ENCODE measurements at regions not wholly inside any gene's neighbourhood (a gene's known extent, or its start where the extent isn't known, plus 50 kb on each side); places are given as distances from the start of the nearest gene placed in this dataset.
"Not testable (repeated sequence)": the region's sequence is repeated elsewhere in the genome, so short reads cannot be mapped to it uniquely, and the experiment has no call there.

DNA sequence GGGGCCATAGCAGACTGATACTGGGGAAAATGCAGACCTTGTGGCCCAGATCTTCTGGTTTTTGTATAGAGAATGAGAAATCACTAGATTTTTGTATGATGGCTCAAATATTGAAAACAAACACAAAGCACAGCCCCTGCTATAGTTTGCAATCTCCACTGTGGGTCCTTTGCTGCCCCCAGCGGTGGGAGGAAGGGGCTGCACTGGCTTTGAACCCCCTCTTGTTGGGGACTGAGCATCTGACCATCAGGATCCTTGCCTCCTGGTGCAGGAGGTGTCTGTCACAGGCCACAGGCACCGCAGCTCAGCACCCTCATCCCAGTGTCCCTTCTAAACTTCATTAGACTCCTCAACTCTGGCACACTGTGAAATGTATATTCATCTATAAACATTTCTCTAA is 252.3 kb downstream of the BCL2L11 start:
- not testable (repeated sequence) for DNase-seq

DNA sequence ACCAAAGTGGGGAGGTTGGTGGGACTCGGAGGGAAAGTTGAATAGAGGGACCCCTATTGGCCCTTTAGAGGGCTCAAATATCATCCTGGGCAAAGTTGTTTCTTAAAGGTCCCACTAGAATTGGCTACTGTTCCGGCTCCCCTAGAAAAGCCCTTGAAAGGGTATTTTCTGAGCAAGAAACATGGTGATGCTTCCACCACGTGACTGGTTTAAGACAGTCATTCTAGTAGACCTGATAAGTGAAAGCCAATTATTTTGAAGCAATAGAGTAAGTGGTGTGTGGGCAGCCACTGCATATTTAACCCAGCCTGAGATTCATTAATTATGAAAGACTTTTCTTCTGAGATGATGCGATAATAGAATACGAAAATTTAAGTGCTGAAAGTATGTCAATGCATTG is 253.3 kb downstream of the BCL2L11 start:
- DNase-seq = not testable (repeated sequence)

DNA sequence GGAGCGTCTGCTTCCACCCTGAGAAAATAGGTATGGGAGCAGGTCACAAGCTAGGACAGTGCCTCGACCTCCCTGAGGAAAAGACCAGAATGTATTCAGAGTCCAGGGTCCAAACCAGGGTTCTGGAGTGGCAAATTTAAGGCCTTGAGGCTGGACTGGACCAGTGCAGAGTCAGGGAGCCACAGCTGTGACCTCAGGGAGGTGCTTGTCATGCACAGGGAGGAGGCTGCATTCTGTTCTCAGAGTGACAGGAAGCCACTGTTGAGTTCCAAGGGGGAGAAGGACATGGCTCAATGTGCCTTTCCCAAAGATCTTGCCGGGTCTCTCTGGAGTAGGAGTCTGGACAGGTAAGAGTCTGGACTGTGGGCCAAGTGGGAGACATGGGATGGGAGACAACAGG is 254.0 kb downstream of the BCL2L11 start:
- not testable (repeated sequence) for DNase-seq

DNA sequence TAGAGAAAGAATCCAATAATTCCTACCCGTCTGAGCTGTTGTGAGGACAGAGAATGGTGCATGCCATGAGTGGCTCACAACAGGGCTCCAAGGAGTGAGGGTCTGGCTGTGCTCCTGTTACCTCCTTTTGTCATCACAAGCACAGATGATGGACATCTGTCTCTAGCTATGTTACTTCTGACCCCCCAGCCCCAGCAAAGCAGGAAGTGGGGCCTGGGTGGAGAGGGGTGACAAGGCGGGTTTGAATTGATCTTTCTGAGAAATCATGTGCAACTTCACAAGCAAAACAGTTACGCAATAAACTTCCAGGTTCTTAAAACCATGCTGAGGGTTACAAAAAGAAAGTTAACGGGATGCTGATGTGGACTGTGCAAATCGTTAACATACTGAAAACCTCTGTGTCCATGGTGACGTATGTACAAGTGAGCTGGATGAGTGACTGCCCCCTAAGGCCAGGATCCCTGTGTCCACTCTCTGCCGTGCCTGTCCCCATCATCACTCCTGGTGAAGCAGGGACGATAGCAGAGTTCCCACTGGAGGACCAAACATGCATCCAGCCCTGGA is 254.7 kb downstream of the BCL2L11 start:
- DNase-seq = not testable (repeated sequence)

DNA sequence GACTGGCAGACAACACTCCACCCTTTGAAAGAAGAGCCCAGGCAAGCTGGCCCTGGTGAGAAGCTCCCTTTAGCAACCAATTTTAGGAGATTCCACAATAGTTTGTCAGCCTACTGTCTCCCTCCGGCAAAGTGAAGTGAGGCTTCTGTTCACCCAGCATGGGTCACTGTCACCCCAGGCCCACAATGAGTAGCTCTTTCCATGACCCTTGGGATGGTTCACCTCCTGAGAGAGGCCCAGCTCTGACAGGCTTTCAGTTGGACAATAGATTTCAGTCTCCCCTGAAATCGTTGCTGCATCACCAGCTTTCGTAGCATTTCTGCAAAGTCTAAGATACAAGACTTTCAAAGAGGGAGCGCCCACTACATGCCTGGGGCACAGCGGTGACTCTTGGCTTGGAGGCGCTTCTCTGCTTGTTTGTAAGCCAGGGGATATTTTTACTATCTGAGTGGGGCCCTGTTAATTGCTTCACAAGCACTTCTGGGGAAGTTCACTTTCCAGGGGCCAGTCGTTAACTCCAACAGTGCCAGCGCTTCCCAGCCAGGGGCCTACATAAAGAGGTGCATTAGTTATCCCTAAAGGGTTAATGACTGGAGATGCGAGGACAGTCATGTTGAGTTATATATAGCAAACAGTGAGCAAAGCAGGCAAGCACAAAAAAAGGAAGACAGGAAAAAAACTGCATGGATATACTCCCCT is 255.7 kb downstream of the BCL2L11 start:
- DNase-seq = not testable (repeated sequence)

DNA sequence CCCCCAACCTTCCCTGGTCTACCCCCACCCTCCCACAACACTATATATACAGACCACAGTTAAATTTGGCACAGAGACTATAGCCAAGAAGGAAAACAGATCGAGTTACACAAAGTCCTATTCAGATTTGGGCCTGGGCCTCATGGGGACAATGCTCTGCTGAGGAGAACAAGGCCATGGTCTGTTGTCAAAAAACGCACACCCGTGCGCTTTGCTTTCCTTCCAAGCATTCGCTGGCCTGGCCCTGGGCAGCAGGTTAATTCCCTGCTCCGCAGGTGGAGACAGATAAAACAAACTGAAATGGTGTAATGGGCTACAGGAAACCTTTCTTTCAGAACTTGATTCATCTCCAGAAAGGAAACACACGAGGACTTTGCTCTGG is 256.2 kb downstream of the BCL2L11 start:
- not testable (repeated sequence) for DNase-seq

DNA sequence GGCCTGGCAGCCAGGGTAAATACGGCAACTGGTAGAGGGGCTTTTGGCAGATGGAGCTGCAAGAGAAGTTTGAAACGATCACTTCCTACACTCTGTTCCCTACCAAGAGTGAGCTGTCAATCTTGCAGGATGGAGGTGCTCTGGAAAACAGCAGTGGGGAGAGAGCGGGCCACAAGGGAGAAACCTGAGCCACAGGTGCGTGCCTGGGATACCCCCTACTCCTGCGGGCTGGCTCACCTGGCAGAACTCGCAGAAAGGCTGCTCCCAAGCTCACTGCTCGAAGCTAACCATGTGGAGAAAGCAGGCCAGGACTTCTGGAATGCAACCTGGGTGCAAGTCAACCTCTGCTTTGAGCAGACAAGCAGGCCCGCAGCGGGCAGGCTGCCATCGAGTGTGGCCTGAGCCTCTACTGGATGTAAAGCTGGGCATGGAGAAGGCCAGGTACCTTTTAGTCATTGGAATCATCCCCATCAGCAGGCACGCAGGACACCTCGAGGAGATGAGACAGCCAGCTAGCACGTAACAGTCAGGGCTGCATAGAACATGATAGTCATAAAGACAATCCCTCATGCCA is 256.8 kb downstream of the BCL2L11 start:
- DNase-seq = not testable (repeated sequence)

DNA sequence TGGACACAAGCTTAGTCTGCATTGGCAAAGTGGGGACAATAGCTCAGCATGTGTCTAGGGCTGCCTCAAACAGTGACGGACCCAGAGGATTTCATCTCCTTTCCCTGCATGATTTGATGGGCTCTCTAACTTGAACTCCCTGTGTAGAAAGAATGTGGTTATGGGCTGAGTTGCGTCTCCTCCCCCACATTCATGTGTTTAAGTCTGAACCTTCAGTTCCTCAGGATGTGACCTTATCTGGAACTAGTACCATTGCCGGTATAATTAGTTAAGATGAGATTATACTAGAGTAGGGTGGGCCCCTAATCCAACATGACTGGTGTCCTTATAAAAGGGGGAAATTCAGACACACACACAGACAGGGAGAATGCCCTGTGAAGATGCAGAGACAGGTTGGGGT is 257.6 kb downstream of the BCL2L11 start:
- not testable (repeated sequence) for DNase-seq

DNA sequence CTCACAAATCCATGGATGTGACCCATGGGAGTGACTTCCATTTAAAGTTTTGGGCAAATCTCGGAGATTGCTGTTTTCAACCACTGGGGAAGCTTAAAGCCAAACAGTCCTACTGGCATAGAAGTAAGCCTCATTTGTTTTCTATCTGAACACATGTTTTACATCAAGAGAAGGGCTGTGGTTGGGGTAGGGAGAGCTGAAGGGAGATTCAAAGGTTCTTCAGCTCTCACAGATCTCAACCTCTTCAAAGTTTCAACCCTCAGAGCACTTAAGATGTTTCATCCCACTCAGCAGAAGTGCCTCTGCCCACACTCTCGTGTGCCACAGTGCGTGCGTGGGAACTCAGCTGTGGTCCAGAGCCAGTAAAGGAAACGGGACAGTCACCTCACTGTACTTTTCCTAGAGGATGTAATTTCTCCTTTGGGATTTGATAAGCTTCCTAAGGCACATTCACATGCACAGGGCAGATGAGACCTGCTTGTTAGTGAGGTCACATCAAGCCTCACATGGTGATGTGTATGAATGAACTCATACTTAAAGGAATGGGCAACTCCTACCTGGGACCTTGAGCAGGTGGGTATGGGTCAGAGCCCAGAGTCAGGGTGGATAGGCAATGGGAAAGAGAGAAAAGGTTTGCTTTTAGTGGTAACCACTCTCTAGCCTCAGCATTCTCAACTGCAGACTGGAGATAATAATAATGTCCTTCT is 260.2 kb downstream of the BCL2L11 start:
- DNase-seq = not testable (repeated sequence)

DNA sequence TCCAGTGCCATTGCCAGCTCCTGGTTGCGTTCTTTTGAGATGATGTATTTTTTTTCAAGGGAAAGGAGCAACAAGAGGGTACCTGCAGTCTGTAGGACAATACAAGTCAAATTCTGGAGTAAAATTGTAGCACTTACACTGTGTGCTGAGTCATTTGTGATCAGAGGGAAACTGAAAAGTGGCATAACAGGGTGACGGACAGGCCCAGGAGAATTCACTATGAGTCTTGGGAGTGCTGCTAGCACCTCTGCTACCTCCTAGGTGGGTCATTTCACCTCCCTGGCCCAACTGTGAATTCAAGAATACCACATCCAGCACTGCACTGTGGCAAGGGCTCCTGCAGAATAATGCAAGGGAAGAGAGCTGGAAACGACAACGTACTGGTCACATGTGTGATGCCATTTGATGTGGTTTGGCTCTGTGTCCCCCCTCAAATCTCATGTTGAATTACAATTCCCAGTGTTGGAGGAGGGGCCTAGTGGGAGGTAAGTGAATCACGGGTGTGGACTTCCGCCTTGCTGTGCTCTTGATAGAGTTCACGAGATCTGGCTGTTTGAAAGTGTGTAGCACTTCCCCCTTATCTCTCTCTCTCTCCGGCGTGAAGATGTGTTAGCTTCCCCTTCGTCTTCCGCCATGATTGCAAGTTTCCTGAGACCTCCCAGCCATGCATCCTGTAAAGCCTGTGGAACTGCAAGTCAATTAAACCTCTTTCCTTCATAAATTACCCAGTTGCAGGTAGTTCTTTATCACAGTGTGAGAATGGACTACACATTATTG is 261.0 kb downstream of the BCL2L11 start:
- not testable (repeated sequence) for DNase-seq

DNA sequence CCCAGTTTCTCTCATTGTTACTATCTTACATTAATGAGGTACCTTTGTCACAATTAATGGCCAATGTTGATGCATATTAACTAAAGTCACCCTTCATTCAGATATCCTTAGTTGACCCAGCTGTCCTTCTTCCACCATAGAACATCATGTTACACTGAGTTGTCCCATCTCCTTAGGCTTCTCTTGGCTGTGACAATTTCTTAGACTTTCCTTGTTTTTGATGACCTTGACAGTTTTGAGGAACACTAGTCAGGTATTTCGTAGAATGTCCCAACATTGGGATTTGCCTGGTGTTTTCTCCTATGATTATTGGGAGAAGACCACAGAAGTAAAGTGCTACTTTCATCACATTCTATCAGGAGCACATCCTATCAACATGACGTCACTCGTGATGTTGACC is 261.8 kb downstream of the BCL2L11 start:
- DNase-seq = not testable (repeated sequence)

DNA sequence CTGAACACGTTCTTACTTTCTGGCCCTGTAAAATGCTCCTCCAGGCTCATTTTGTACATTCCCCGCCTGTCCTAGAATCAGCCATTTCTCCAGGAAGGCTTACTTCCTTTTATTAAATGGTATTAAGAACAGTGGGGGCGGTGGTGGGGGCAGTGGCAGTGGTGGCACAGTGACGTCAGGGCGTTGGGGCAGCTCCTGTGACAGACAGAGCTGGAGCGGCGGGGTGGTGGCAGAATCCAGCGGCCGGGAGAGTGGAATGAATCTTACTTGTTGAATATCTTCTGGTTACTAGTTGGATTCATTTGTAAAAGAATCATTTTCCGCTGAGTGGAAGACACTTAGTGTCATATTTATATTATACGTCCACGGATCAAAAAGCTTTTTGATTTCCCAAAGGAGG is 262.6 kb downstream of the BCL2L11 start:
- not testable (repeated sequence) for DNase-seq

DNA sequence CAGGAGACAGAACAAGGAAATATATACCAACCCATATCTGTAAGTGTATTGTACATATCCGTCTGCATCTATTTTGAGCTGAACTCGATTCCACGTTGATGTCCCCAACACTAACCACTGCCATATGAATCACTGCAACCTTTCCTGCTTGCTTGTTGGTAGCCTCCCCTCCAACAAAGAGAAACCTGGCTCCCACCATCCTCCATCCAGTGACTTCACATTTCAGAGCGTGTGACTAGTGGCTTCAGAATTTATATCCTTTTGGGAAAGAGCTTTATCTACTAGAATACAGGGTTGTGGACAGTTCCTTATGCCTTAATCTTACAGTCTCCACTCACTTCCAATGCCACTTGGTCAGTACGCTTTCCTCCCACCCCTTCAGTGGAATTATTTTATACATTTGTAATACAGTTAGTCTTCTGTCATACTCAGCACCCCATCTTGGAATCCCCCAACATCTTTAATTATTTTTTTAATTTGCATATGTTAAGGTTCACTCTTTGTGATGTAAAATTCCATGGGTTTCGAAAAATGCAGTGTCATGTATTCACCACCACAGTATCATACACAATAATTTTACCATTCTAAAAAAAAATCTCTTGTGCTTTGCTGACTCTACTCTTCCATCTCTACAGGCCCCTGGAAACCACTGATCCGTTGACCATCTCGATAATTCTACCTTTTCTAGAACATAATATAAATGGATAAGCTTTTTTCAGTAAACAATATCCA is 264.7 kb downstream of the BCL2L11 start:
- not testable (repeated sequence) for DNase-seq

DNA sequence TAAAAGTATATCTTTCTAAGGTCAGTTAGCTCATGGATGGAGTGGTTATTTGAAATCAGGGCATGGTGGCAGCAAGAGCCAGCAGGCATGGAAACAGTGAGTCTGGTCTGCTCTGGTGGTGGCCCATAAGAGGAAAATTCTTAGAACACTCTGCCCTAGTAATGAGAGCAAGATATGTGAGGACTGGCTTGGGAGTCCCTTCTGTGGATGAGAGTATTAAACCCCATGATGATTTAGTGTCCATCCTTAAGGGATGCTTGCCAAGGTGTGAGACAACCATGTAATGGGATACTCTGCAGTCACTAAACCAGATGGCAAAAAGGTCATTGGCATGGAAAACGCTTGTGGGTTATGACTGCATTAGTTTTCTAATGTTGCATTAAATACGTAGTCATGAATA is 269.9 kb downstream of the BCL2L11 start:
- not testable (repeated sequence) for DNase-seq

DNA sequence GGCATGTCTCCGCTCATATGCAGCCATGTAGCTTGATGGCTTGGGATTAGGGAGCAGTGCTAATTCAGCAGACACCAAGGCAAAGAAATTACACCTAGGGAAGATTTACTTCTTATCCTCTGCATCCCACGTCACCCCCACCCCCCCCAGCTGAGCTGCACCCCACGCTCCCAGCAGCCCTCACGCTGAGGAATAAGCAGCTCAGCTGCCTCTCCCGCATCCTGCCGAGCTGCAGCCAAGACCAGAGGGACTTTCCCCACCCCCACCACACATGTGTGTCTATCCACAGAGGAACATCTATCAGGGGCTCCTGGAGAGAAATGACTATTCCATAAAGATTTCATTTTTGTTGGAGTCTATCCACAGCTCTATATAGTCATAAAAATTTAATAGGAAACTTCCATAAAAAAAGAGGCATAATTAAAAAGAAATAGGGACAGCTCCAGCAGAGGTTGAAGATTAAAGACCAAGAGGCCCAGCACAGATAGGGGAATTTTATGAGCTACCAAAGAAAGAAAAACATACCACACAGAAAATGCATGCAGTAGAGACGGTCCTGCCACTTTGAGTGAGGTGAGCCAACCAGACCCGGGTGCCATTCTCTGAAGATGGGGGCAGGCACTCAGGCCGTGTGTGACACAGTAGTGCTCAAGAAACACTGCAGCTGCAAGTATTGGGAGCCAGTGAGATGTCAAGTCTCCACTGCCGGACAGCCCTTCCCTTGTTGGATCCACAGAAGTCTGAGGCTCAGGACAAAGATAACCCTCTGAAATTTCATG is 274.8 kb downstream of the BCL2L11 start:
- DNase-seq = peak; percentile 47

DNA sequence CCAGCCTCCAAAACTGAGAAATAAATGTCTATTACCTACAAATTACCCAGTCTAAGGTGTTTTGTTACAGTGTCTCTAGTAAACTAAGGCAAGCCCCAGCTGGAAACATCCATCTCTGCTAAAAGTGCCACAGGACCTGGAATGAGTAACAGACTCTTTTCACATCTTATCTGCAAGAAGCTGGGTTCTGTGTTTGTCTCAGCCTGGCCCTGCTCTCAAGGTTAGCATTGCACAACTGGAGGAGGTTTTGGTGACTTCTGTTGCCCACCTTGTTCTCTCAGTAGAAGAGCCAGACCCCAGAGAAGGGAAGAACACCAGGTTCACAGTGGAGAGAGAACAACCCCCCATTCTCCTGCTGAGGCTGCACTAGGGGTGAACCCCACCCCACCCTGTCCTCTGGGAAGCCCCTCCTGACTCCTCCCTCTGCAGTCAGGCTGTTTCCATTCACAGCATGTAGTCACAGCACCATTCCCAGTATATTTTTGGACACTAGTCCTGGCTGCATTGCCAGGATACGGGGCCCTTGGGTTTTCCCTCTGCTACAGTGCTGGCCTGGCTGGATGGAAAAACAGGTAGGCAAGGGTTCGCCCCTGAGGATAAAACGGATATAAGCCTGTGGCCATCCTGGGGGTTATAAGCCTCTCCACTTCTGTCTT is 280.0 kb downstream of the BCL2L11 start:
- DNase-seq = not testable (repeated sequence)

DNA sequence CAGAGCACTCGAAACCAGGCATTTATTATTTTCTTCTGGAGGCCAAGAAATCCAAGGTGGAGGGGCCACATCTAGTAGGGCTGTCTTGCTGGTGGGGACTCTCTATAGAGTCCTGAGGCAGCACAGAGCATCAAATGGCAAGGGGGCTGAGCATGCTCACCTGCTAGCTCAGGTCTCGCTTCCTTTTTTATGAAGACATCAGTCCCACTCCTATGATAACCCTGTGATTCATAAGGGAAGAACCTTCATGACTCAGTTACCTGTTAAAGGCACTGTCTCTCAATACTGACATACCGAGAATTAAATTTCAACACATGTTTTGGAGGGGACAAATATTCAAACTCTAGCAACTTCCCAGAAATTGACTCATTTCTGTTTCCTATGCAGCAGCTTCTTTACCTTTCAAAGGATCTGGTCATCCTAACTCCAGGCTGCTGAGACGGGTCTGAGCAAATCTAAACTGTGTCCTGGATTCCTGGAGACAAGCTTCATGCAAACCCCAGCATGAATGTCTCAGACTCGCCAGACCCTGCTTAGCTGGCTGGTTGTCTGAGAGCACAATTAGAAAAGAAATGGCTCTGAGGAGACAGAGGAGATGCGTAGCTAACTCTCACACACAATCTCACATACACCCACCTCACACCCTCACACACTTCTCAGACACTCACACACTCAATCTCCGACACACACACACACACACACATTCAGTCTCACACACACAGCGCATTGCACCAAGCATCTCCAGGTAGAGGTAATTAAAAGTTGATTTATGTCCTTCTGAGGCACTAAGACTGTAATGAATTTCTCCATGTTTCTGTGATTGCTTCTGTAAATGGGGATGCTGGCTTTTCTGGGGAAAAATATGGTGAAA is 280.8 kb downstream of the BCL2L11 start:
- not testable (repeated sequence) for DNase-seq

DNA sequence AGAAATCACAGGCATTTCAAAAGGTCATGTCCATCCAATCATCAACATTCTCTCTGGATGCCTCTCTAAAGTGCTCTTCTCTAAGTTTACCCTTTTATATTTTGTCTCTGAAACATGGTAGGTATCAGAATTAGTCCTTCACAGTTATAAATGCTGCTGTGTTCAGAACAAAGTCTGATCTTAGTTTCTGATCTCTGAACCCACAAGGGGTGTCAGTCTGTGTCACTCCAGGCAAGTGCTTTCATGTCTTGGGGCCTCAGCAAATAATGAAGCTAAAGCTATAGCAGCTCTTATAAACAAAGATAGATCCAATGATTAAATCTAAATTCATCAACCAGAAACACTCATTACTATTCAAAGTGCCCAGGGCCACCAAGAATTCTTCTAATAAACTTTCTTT is 281.7 kb downstream of the BCL2L11 start:
- DNase-seq = not testable (repeated sequence)

DNA sequence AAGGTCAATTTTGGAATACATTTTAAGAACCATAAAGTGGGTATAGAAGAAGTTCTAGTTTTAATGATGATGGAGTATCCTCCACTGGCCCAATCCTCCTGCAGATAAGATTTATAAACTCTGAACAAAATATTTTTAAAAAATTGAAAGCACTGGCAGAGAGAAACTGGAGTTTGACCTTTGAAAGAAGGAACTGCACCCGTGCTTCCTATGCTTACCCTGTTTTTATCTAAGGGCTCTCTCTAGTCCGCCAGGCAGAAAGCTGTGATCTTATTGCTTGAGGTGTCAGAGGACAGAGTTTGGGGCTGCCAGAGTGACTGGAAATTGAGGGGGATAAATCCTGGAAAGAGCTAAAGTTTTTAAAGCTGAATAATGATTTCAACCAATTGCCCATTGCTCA is 282.6 kb downstream of the BCL2L11 start:
- DNase-seq = not testable (repeated sequence)

DNA sequence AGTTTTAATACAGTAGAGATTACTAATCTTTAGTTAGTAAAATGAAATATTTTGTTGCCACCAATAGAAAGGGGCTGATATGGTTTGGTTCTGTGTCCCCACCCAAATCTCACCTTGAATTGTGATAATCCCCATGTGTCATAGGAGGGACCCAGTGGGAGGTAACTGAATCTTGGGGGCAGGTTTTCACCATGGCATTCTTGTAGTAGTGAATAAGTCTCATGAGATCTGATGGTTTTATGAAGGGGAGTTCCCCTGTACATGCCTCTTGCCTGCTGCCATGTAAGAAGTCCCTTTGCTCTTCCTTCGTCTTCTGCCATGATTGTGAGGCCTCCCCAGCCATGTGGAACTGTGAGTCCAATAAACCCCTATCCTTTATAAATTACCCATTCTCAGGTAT is 285.9 kb downstream of the BCL2L11 start:
- not testable (repeated sequence) for DNase-seq
